Ishikawa (cell line): ENCODE measurements at regions not wholly inside any gene's neighbourhood (a gene's known extent, or its start where the extent isn't known, plus 50 kb on each side); places are given as distances from the start of the nearest gene placed in this dataset.

Experiments
- TEAD4 ChIP-seq: IDR thresholded peaks from 2 replicates; pipeline ENCODE4 v1.6.1; 2012
- YY1 ChIP-seq: IDR thresholded peaks from 2 replicates; pipeline ENCODE4 v1.6.1; 2012; ENCODE audit warnings: low read depth
- TF ChIP-seq, protein P1 (sequence below): IDR thresholded peaks from 2 replicates; pipeline ENCODE4 v1.6.1; 2012
- TF ChIP-seq, protein P2 (sequence below): IDR thresholded peaks from 2 replicates; pipeline ENCODE4 v1.6.1; 2012; ENCODE audit warnings: low read depth, mild to moderate bottlenecking
- TF ChIP-seq, protein P3 (sequence below): IDR thresholded peaks from 2 replicates; pipeline ENCODE4 v1.6.1; 2012

DNA sequence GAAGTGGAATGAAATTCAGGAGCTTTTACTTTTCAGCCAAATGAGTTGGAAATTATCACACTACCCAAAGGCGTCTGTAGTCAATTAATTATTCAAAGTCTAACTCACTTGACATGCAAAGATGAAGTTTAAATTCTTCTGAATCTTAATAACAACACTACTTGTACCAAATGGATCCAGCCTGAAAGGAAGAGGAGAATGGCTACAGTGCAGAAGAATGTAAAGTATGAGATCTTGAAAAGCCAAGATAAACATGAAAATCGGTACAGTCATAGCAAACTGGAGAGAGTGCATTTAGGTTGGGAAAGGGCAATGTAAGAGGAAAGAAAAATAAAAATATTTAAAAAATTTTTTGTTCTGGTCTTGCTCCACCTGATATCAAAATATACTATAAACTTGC is 195.5 kb downstream of the SIM1 start:
- TF ChIP-seq YY1 = no peak
- TF ChIP-seq, protein P1, sequence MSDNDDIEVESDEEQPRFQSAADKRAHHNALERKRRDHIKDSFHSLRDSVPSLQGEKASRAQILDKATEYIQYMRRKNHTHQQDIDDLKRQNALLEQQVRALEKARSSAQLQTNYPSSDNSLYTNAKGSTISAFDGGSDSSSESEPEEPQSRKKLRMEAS = no peak
- TF ChIP-seq, protein P2, sequence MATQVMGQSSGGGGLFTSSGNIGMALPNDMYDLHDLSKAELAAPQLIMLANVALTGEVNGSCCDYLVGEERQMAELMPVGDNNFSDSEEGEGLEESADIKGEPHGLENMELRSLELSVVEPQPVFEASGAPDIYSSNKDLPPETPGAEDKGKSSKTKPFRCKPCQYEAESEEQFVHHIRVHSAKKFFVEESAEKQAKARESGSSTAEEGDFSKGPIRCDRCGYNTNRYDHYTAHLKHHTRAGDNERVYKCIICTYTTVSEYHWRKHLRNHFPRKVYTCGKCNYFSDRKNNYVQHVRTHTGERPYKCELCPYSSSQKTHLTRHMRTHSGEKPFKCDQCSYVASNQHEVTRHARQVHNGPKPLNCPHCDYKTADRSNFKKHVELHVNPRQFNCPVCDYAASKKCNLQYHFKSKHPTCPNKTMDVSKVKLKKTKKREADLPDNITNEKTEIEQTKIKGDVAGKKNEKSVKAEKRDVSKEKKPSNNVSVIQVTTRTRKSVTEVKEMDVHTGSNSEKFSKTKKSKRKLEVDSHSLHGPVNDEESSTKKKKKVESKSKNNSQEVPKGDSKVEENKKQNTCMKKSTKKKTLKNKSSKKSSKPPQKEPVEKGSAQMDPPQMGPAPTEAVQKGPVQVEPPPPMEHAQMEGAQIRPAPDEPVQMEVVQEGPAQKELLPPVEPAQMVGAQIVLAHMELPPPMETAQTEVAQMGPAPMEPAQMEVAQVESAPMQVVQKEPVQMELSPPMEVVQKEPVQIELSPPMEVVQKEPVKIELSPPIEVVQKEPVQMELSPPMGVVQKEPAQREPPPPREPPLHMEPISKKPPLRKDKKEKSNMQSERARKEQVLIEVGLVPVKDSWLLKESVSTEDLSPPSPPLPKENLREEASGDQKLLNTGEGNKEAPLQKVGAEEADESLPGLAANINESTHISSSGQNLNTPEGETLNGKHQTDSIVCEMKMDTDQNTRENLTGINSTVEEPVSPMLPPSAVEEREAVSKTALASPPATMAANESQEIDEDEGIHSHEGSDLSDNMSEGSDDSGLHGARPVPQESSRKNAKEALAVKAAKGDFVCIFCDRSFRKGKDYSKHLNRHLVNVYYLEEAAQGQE = no peak
- TF ChIP-seq TEAD4 = no peak
- TF ChIP-seq, protein P3, sequence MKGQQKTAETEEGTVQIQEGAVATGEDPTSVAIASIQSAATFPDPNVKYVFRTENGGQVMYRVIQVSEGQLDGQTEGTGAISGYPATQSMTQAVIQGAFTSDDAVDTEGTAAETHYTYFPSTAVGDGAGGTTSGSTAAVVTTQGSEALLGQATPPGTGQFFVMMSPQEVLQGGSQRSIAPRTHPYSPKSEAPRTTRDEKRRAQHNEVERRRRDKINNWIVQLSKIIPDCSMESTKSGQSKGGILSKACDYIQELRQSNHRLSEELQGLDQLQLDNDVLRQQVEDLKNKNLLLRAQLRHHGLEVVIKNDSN = no peak
